ENCODE measurements at regions not wholly inside any gene's neighbourhood (a gene's known extent, or its start where the extent isn't known, plus 50 kb on each side); places are given as distances from the start of the nearest gene placed in this dataset.
"Not testable (repeated sequence)": the region's sequence is repeated elsewhere in the genome, so short reads cannot be mapped to it uniquely, and the experiment has no call there.

GRCh38 chr3:95813244-95813643 is 1001.1 kb upstream of the EPHA6 start:
- TF ChIP-seq POLR2AphosphoS5 (IDR thresholded peaks at IDR 0.05) (no peak), EP300 (IDR thresholded peaks at IDR 0.05; ENCODE audit: low read depth) (no peak), CTCF (IDR thresholded peaks at IDR 0.05) (no peak), POLR2A (IDR thresholded peaks at IDR 0.05) (no peak)
- H3K9me3 ChIP-seq: no peaks in the 10 kb centered on the region
- in situ Hi-C loops (cut with MboI; ENCODE audit: low pct_ligation_motif_present in 1 of 4, low pct_unique_long_range_greater_than_20kb in 1 of 4, low sequenced_read_pairs in 3 of 4) (no loop called here), intact Hi-C loops (cut with DNase I; ENCODE audit: low total_unique reads) (no loop called here)
- no peaks in the 10 kb centered on the region for H3K27me3 ChIP-seq
- H3K4me1 ChIP-seq: no peaks in the 10 kb centered on the region
- no peak overlapping the region for H3K4me3 ChIP-seq
- no peaks in the 10 kb centered on the region for H3K36me3 ChIP-seq
- 29 to 61% methylated on average over 1 to 2 of the region's 2 CpGs for WGBS, 2 donors (ENCODE audit: low coverage in 1 of 2)
- H3K27ac ChIP-seq: no peak overlapping the region
- DNase-seq: no peak

- H3K27ac ChIP-seq: no peak overlapping the region
- H3K9me3 ChIP-seq: no peaks in the 10 kb centered on the region
- no peak for TF ChIP-seq CTCF (IDR thresholded peaks at IDR 0.05)
- no peak for TF ChIP-seq POLR2A (IDR thresholded peaks at IDR 0.05)
- intact Hi-C loops (cut with DNase I; ENCODE audit: low total_unique reads) (no loop called here), in situ Hi-C loops (cut with MboI; ENCODE audit: low pct_ligation_motif_present in 1 of 4, low pct_unique_long_range_greater_than_20kb in 1 of 4, low sequenced_read_pairs in 3 of 4) (no loop called here)
- no peaks in the 10 kb centered on the region for H3K27me3 ChIP-seq
- 17 to 38% methylated on average over 1 of the region's 1 CpG for WGBS, 2 donors (ENCODE audit: low coverage in 1 of 2)
- H3K4me3 ChIP-seq: no peak overlapping the region
- no peaks in the 10 kb centered on the region for H3K36me3 ChIP-seq
- no peaks in the 10 kb centered on the region for H3K4me1 ChIP-seq
- DNase-seq: no peak
Measured at GRCh38 chr3:95815828-95816227, 998.6 kb upstream of the EPHA6 start.

GRCh38 chr3:95826419-95826818 is 988.0 kb upstream of the EPHA6 start:
- TF ChIP-seq POLR2AphosphoS5 (IDR thresholded peaks at IDR 0.05) (no peak), CTCF (IDR thresholded peaks at IDR 0.05) (no peak), EP300 (IDR thresholded peaks at IDR 0.05; ENCODE audit: low read depth) (no peak), POLR2A (IDR thresholded peaks at IDR 0.05) (no peak)
- Histone ChIP-seq H3K36me3 (no peaks in the 10 kb centered on the region), H3K4me3 (no peak overlapping the region), H3K9me3 (no peaks in the 10 kb centered on the region), H3K4me1 (no peaks in the 10 kb centered on the region), H3K27me3 (no peaks in the 10 kb centered on the region), H3K27ac (no peak overlapping the region)
- WGBS, 2 donors (ENCODE audit: low coverage in 1 of 2): 59 to 75% methylated on average over 2 of the region's 2 CpGs
- intact Hi-C loops (cut with DNase I; ENCODE audit: low total_unique reads): no loop called here
- DNase-seq: no peak
- in situ Hi-C loops (cut with MboI; ENCODE audit: low pct_ligation_motif_present in 1 of 4, low pct_unique_long_range_greater_than_20kb in 1 of 4, low sequenced_read_pairs in 3 of 4): no loop called here

- Histone ChIP-seq H3K27me3 (no peaks in the 10 kb centered on the region), H3K36me3 (no peaks in the 10 kb centered on the region), H3K4me1 (no peaks in the 10 kb centered on the region), H3K4me3 (no peak overlapping the region), H3K27ac (no peak overlapping the region), H3K9me3 (no peaks in the 10 kb centered on the region)
- intact Hi-C loops (cut with DNase I; ENCODE audit: low total_unique reads) (no loop called here), in situ Hi-C loops (cut with MboI; ENCODE audit: low pct_ligation_motif_present in 1 of 4, low pct_unique_long_range_greater_than_20kb in 1 of 4, low sequenced_read_pairs in 3 of 4) (no loop called here)
- TF ChIP-seq POLR2AphosphoS5 (IDR thresholded peaks at IDR 0.05): no peak
- no peak for TF ChIP-seq EP300 (IDR thresholded peaks at IDR 0.05; ENCODE audit: low read depth)
- TF ChIP-seq POLR2A (IDR thresholded peaks at IDR 0.05): no peak
- no peak for TF ChIP-seq CTCF (IDR thresholded peaks at IDR 0.05)
- no peak for DNase-seq
Measured at GRCh38 chr3:95832146-95832545, 982.2 kb upstream of the EPHA6 start.

- H3K9me3 ChIP-seq; H3K36me3 ChIP-seq; H3K4me1 ChIP-seq; H3K27me3 ChIP-seq; H3K27ac ChIP-seq; DNase-seq; intact Hi-C loops (cut with DNase I; ENCODE audit: low total_unique reads); H3K4me3 ChIP-seq: not testable (repeated sequence)
- in situ Hi-C loops (cut with MboI; ENCODE audit: low pct_ligation_motif_present in 1 of 4, low pct_unique_long_range_greater_than_20kb in 1 of 4, low sequenced_read_pairs in 3 of 4): loop anchor here in 1 of 4 donors (25.0 kb wide), 1 partner anchor 102 kb away; no protein-coding TSS in a partner anchor
- 96 to 97% methylated on average over 5 to 9 of the region's 9 CpGs for WGBS, 2 donors (ENCODE audit: low coverage in 1 of 2)
Measured at GRCh38 chr3:95860628-95861027, 953.8 kb upstream of the EPHA6 start.

Data from transverse colon (tissue), 4 donors.